Cardiac muscle cell (in vitro differentiated cells and primary cell): ENCODE measurements at regions not wholly inside any gene's neighbourhood (a gene's known extent, or its start where the extent isn't known, plus 50 kb on each side); places are given as distances from the start of the nearest gene placed in this dataset.

Experiments
- DNase-seq, 2 donors: peaks; one replicate each; pipeline versions ENCODE4 v3.0.0 to v3.0.0-alpha.2; 2010 to 2017; ENCODE audit warnings: low read depth in 1 of 2, low spot score in 1 of 2
- H3K27ac ChIP-seq: fragments of 200-600 bp; sonication (generic); 2 replicates; pipeline ENCODE4 v1.5.1; 2016
- H3K27me3 ChIP-seq: fragments of 200-600 bp; sonication (generic); 2 replicates; pipeline ENCODE4 v1.6.0; 2016; ENCODE audit warnings: control low read depth
- H3K36me3 ChIP-seq: fragments of 200-600 bp; sonication (generic); 2 replicates; pipeline ENCODE4 v1.5.1; 2016; ENCODE audit warnings: control low read depth
- H3K4me1 ChIP-seq: fragments of 200-600 bp; sonication (generic); 2 replicates; pipeline ENCODE4 v1.8.1; 2017; ENCODE audit warnings: low read depth, mild to moderate bottlenecking, mixed run types
- H3K4me3 ChIP-seq: fragments of 200-600 bp; sonication (generic); 2 replicates; pipeline ENCODE4 v1.5.1; 2016; ENCODE audit warnings: mild to moderate bottlenecking
- H3K9me3 ChIP-seq: fragments of 200-600 bp; sonication (generic); 2 replicates; pipeline ENCODE4 v1.5.1; 2017; ENCODE audit warnings: low read depth, mild to moderate bottlenecking, control low read depth
- CTCF ChIP-seq: IDR thresholded peaks from 2 replicates; pipeline ENCODE4 v1.5.1; 2012; ENCODE audit warnings: low read depth, mild to moderate bottlenecking, low read length

GRCh38 chr18:60445341-60445740 lies 72.8 kb upstream of the MC4R start:
- no peaks in the 10 kb centered on the region for H3K9me3 ChIP-seq
- no peaks in the 10 kb centered on the region for H3K4me1 ChIP-seq
- H3K27ac ChIP-seq, result no peak overlapping the region
- no peaks in the 10 kb centered on the region for H3K36me3 ChIP-seq
- no peaks in the 10 kb centered on the region for H3K27me3 ChIP-seq
- DNase-seq, result no peak
- TF ChIP-seq CTCF, result no peak
- no peak overlapping the region for H3K4me3 ChIP-seq

GRCh38 chr18:60446821-60447220 lies 74.2 kb upstream of the MC4R start:
- DNase-seq, result peak in 1 of 2 donors; percentile 7
- no peaks in the 10 kb centered on the region for H3K4me1 ChIP-seq
- no peaks in the 10 kb centered on the region for H3K9me3 ChIP-seq
- no peak for TF ChIP-seq CTCF
- H3K36me3 ChIP-seq, result no peaks in the 10 kb centered on the region
- H3K4me3 ChIP-seq, result no peak overlapping the region
- H3K27ac ChIP-seq, result no peak overlapping the region
- H3K27me3 ChIP-seq, result no peaks in the 10 kb centered on the region

GRCh38 chr18:60448487-60449267 lies 76.1 kb upstream of the MC4R start:
- DNase-seq, result no peak
- Histone ChIP-seq H3K9me3 (no peaks in the 10 kb centered on the region), H3K4me1 (no peaks in the 10 kb centered on the region), H3K27me3 (no peaks in the 10 kb centered on the region), H3K27ac (no peak overlapping the region), H3K4me3 (no peak overlapping the region), H3K36me3 (no peaks in the 10 kb centered on the region)
- no peak for TF ChIP-seq CTCF

GRCh38 chr18:60452421-60452820 lies 79.8 kb upstream of the MC4R start:
- TF ChIP-seq CTCF, result no peak
- Histone ChIP-seq H3K36me3 (no peaks in the 10 kb centered on the region), H3K27ac (no peak overlapping the region), H3K4me3 (no peak overlapping the region), H3K4me1 (no peaks in the 10 kb centered on the region), H3K27me3 (no peaks in the 10 kb centered on the region), H3K9me3 (no peaks in the 10 kb centered on the region)
- no peak for DNase-seq

GRCh38 chr18:60466677-60467076 lies 94.1 kb upstream of the MC4R start:
- Histone ChIP-seq H3K9me3 (no peaks in the 10 kb centered on the region), H3K36me3 (no peaks in the 10 kb centered on the region), H3K4me3 (no peak overlapping the region), H3K27ac (no peak overlapping the region), H3K27me3 (no peaks in the 10 kb centered on the region), H3K4me1 (no peaks in the 10 kb centered on the region)
- TF ChIP-seq CTCF, result no peak
- peak in 1 of 2 donors; percentile 14 for DNase-seq
